Astrocyte of the cerebellum (primary cell): ENCODE measurements at regions not wholly inside any gene's neighbourhood (a gene's known extent, or its start where the extent isn't known, plus 50 kb on each side); places are given as distances from the start of the nearest gene placed in this dataset.

Experiments
- DNase-seq: peaks from one replicate; pipeline ENCODE4 v3.0.0-alpha.2; 2011; ENCODE audit warnings: low read depth
- H3K4me3 ChIP-seq: 2 replicates; pipeline ENCODE4 v1.5.1; 2011; ENCODE audit warnings: mild to moderate bottlenecking, low read depth, low read length, moderate library complexity
- CTCF ChIP-seq: IDR thresholded peaks from 2 replicates; pipeline ENCODE4 v1.5.1; 2012; ENCODE audit warnings: low read length, low read depth, moderate library complexity, mild to moderate bottlenecking; ENCODE audit errors: missing control alignments
- in situ Hi-C: cut with HindIII; loops from 2 replicates; pipeline ENCODE4 v1.10.0; 2017; ENCODE audit warnings: low sequenced_read_pairs

- no peak overlapping the region for H3K4me3 ChIP-seq
- TF ChIP-seq CTCF = no peak
- no peak for DNase-seq
- in situ Hi-C loops = no loop called here
Measured at GRCh38 chr20:48385114-48385513, 442.7 kb downstream of the PREX1 start.

- DNase-seq = no peak
- in situ Hi-C loops = no loop called here
- H3K4me3 ChIP-seq = no peak overlapping the region
- TF ChIP-seq CTCF = no peak
Measured at GRCh38 chr20:48384147-48384818, 443.5 kb downstream of the PREX1 start.

- TF ChIP-seq CTCF = no peak
- in situ Hi-C loops = no loop called here
- no peak for DNase-seq
- H3K4me3 ChIP-seq = no peak overlapping the region
Measured at GRCh38 chr20:48383252-48383651, 444.5 kb downstream of the PREX1 start.

- TF ChIP-seq CTCF = no peak
- DNase-seq = no peak
- no peak overlapping the region for H3K4me3 ChIP-seq
- in situ Hi-C loops = no loop called here
Measured at GRCh38 chr20:48382304-48382703, 445.5 kb downstream of the PREX1 start.

- no peak overlapping the region for H3K4me3 ChIP-seq
- in situ Hi-C loops = no loop called here
- no peak for DNase-seq
- TF ChIP-seq CTCF = no peak
Measured at GRCh38 chr20:48381353-48382120, 446.3 kb downstream of the PREX1 start.

GRCh38 chr20:48380661-48381060 lies 447.1 kb downstream of the PREX1 start:
- in situ Hi-C loops = no loop called here
- TF ChIP-seq CTCF = no peak
- no peak for DNase-seq
- no peak overlapping the region for H3K4me3 ChIP-seq
